ENCODE measurements at regions not wholly inside any gene's neighbourhood (a gene's known extent, or its start where the extent isn't known, plus 50 kb on each side); places are given as distances from the start of the nearest gene placed in this dataset.

DNA sequence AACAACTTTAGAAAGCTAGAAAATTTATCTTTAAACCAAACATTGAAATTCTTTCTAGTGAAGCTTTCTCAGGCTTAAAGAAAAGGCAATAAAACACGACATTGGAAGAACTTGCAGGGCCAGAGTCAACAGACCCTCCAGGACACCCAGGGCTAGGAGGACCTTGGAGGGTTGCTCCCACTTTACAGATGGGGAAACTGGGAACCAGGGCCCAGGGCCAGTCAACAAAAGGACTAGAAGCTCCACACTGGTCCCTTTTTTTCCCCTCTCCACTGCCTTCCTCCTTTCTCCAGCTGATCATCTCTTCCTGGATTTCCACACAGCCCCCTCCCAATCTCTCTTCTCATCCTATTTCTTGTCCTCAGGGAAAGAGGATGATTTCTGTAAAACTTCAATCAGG is 307.7 kb upstream of the CDH5 start:
- H3K4me3 ChIP-seq (ENCODE audit: low read depth, low read length) = no peak overlapping the region
- H3K36me3 ChIP-seq (ENCODE audit: insufficient read depth, low read length) = no peaks in the 10 kb centered on the region
- peaks cover 22% of the 10 kb centered on the region for H3K27me3 ChIP-seq (ENCODE audit: insufficient read depth, low read length)
- no peak overlapping the region for H3K27ac ChIP-seq (ENCODE audit: low read depth, low read length)
- no peaks in the 10 kb centered on the region for H3K4me1 ChIP-seq (ENCODE audit: control insufficient read depth, insufficient read depth, low read length, unreplicated experiment)
- H2AFZ ChIP-seq (ENCODE audit: low read length, unreplicated experiment) = no peak overlapping the region
- H3K79me2 ChIP-seq (ENCODE audit: control insufficient read depth, insufficient read depth, low read length, unreplicated experiment) = no peaks in the 10 kb centered on the region

DNA sequence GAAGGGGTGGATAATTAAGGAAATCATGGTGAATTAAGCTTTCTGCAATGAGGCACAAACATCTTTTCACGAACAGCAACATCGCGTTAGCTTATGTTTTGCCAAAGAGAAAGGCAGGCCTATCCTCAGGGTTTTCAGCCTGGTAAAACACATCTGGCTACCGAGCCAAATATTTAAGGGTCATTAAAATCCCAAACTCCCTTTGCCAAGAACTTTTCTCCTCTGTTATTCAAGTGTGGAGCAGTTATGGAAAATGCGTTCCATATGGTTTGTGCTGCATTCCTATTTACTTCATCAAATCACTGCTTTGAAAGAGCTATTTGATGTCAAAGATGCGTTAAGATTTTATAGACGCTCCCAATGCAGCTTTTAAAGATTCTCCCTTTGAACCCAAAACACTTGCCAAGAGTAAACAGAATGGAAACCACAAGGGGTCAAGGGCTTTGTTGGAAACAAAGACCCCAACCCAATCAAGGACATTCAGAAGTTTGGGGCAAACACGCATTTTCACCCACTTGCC is 308.3 kb upstream of the CDH5 start:
- H3K27ac ChIP-seq (ENCODE audit: low read depth, low read length) = no peak overlapping the region
- H3K27me3 ChIP-seq (ENCODE audit: insufficient read depth, low read length) = peaks cover 20% of the 10 kb centered on the region

DNA sequence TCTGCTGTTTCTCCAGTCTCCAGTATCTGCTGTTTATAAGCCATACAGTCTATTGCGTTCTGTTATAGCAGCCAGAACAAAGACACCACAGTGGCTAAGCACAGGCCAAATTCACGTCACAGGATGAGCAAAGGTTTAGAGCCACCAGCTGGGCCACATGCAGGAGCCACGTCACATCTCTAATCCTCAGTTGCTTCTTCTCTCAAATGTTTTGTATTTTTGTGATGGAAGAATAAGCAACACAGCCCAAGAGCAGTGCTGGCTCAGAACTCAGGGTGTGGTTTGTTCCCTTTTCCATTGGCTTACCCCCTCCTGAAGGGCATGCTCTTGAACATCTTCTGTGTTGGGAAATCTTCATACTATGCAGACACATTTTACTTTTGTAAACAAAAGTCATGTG is 309.4 kb upstream of the CDH5 start:
- Histone ChIP-seq H3K27ac (ENCODE audit: low read depth, low read length) (no peak overlapping the region), H3K4me3 (ENCODE audit: low read depth, low read length) (no peak overlapping the region), H3K4me1 (ENCODE audit: control insufficient read depth, insufficient read depth, low read length, unreplicated experiment) (no peaks in the 10 kb centered on the region), H3K27me3 (ENCODE audit: insufficient read depth, low read length) (peaks cover 11% of the 10 kb centered on the region; the same call in 1 of the 2 replicates), H2AFZ (ENCODE audit: low read length, unreplicated experiment) (no peak overlapping the region), H3K36me3 (ENCODE audit: insufficient read depth, low read length) (no peaks in the 10 kb centered on the region), H3K79me2 (ENCODE audit: control insufficient read depth, insufficient read depth, low read length, unreplicated experiment) (no peaks in the 10 kb centered on the region)

More for the DNA sequence above, 308.3 kb upstream of the CDH5 start:
- no peak overlapping the region for H3K4me3 ChIP-seq (ENCODE audit: low read depth, low read length)
- no peaks in the 10 kb centered on the region for H3K4me1 ChIP-seq (ENCODE audit: control insufficient read depth, insufficient read depth, low read length, unreplicated experiment)
- H3K79me2 ChIP-seq (ENCODE audit: control insufficient read depth, insufficient read depth, low read length, unreplicated experiment) = no peaks in the 10 kb centered on the region
- no peak overlapping the region for H2AFZ ChIP-seq (ENCODE audit: low read length, unreplicated experiment)
- no peaks in the 10 kb centered on the region for H3K36me3 ChIP-seq (ENCODE audit: insufficient read depth, low read length)

DNA sequence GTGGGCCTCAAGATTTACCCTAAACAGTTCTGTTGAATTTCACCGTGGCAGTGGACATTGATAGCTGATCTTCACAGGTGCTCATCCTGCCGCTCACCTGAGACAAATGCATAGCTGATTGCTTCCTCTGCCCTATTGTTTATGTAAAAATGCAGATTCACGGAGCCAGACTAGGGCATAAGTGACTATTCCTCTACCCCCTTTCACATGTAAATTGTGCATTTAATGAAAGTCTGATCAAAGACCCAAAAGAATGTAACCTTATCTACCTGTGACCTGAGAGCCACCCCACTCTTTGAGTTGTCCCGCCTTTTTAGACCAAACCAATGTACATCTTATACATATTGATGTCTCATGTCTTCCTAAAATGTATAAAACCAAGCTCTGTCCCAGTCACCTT is 312.4 kb upstream of the CDH5 start:
- no peak overlapping the region for H2AFZ ChIP-seq (ENCODE audit: low read length, unreplicated experiment)
- H3K4me1 ChIP-seq (ENCODE audit: control insufficient read depth, insufficient read depth, low read length, unreplicated experiment) = no peaks in the 10 kb centered on the region
- peaks cover 13% of the 10 kb centered on the region; the same call in 1 of the 2 replicates for H3K27me3 ChIP-seq (ENCODE audit: insufficient read depth, low read length)
- H3K27ac ChIP-seq (ENCODE audit: low read depth, low read length) = no peak overlapping the region
- H3K36me3 ChIP-seq (ENCODE audit: insufficient read depth, low read length) = no peaks in the 10 kb centered on the region
- H3K79me2 ChIP-seq (ENCODE audit: control insufficient read depth, insufficient read depth, low read length, unreplicated experiment) = no peaks in the 10 kb centered on the region
- no peak overlapping the region for H3K4me3 ChIP-seq (ENCODE audit: low read depth, low read length)

DNA sequence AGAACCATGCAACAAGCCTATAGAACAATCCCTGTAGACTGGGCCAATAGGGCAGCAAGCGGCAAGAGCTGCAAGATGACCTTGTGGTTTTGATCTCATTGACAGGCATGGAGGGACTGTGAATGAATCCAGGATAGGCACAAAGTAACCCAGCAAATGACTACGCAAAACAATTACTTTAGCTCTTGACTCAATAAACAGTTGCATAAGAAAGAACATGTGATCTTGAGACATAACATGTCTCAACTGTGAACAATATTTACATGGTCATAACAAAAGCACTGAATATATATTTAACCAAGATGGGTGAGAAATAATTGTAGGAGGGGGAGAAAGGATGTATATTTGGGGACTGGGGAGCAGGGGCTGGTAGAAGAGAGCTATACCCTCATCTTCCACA is 313.7 kb upstream of the CDH5 start:
- Histone ChIP-seq H3K4me3 (ENCODE audit: low read depth, low read length) (no peak overlapping the region), H3K36me3 (ENCODE audit: insufficient read depth, low read length) (no peaks in the 10 kb centered on the region), H3K27ac (ENCODE audit: low read depth, low read length) (no peak overlapping the region), H3K27me3 (ENCODE audit: insufficient read depth, low read length) (peaks cover 13% of the 10 kb centered on the region; the same call in 1 of the 2 replicates), H3K79me2 (ENCODE audit: control insufficient read depth, insufficient read depth, low read length, unreplicated experiment) (no peaks in the 10 kb centered on the region), H2AFZ (ENCODE audit: low read length, unreplicated experiment) (no peak overlapping the region), H3K4me1 (ENCODE audit: control insufficient read depth, insufficient read depth, low read length, unreplicated experiment) (no peaks in the 10 kb centered on the region)

DNA sequence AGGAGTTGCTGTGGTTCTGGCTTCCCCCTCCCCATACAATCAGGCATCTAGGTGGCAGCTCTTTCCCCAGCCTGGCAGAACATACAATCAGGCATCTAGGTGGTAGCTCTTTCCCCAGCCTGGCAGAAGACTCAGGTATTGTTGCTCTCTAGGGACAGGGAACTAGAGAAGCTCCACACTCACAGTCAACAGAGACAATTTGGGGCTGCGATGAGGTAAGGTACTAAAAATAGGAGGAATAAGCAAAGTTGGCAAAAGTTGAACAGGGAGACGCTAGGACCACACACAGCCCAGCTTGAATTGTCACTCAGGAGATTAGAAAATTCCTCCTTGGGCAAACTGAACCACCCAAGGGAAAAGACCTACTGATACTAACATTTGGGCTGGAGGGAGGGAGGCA is 315.5 kb upstream of the CDH5 start:
- no peaks in the 10 kb centered on the region for H3K4me1 ChIP-seq (ENCODE audit: control insufficient read depth, insufficient read depth, low read length, unreplicated experiment)
- H3K36me3 ChIP-seq (ENCODE audit: insufficient read depth, low read length) = no peaks in the 10 kb centered on the region
- no peak overlapping the region for H3K4me3 ChIP-seq (ENCODE audit: low read depth, low read length)
- H2AFZ ChIP-seq (ENCODE audit: low read length, unreplicated experiment) = no peak overlapping the region
- peaks cover 7% of the 10 kb centered on the region; the same call in 1 of the 2 replicates for H3K27me3 ChIP-seq (ENCODE audit: insufficient read depth, low read length)
- H3K79me2 ChIP-seq (ENCODE audit: control insufficient read depth, insufficient read depth, low read length, unreplicated experiment) = no peaks in the 10 kb centered on the region
- H3K27ac ChIP-seq (ENCODE audit: low read depth, low read length) = no peak overlapping the region

DNA sequence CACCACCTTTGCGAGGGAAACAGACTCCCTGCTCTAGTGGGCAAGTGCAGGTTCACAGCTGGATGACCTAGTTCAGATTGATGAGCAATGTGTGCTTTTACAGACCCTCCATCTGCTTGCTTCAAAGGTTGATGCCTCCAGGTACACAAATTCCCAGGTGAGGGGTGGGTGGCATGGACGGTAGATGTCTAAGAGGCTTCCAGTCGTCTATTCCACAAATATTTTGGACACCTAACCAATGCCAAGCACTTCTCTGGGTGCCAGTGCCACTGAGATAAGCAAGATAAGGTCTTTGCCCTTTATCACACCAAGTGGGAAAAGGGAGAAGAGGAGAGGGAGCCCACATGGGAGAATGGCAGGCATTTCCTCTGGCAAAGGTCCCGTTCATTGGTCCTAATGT is 316.6 kb upstream of the CDH5 start:
- no peak overlapping the region for H2AFZ ChIP-seq (ENCODE audit: low read length, unreplicated experiment)
- H3K36me3 ChIP-seq (ENCODE audit: insufficient read depth, low read length) = no peaks in the 10 kb centered on the region
- no peak overlapping the region for H3K4me3 ChIP-seq (ENCODE audit: low read depth, low read length)
- no peaks in the 10 kb centered on the region for H3K79me2 ChIP-seq (ENCODE audit: control insufficient read depth, insufficient read depth, low read length, unreplicated experiment)
- no peak overlapping the region for H3K27ac ChIP-seq (ENCODE audit: low read depth, low read length)
- H3K4me1 ChIP-seq (ENCODE audit: control insufficient read depth, insufficient read depth, low read length, unreplicated experiment) = peaks cover 7% of the 10 kb centered on the region
- H3K27me3 ChIP-seq (ENCODE audit: insufficient read depth, low read length) = peaks cover 6% of the 10 kb centered on the region; the same call in 1 of the 2 replicates

DNA sequence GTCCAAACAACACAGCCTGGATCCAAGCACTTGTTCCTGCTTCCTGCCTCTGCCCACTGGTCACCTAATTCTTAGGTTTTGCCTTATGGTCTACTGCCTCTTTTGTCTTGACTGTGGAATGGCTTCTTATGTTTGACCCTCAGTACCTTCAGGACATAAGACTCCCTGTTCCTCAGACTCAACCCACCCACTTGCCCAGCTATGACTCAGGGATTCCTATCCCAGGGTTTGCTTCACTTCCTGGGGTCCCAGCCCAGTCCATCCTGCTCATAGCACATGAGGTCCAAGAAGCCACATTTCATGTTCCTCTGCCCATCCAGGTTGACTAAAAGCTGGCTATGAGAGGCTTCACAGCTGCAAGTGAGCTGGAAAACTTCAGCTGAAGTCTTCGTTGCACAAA is 320.9 kb upstream of the CDH5 start:
- Histone ChIP-seq H3K27me3 (ENCODE audit: insufficient read depth, low read length) (peaks cover 3% of the 10 kb centered on the region; the same call in 1 of the 2 replicates), H3K36me3 (ENCODE audit: insufficient read depth, low read length) (no peaks in the 10 kb centered on the region), H3K79me2 (ENCODE audit: control insufficient read depth, insufficient read depth, low read length, unreplicated experiment) (no peaks in the 10 kb centered on the region), H3K4me3 (ENCODE audit: low read depth, low read length) (no peak overlapping the region), H2AFZ (ENCODE audit: low read length, unreplicated experiment) (no peak overlapping the region), H3K4me1 (ENCODE audit: control insufficient read depth, insufficient read depth, low read length, unreplicated experiment) (peaks cover 7% of the 10 kb centered on the region), H3K27ac (ENCODE audit: low read depth, low read length) (no peak overlapping the region)

DNA sequence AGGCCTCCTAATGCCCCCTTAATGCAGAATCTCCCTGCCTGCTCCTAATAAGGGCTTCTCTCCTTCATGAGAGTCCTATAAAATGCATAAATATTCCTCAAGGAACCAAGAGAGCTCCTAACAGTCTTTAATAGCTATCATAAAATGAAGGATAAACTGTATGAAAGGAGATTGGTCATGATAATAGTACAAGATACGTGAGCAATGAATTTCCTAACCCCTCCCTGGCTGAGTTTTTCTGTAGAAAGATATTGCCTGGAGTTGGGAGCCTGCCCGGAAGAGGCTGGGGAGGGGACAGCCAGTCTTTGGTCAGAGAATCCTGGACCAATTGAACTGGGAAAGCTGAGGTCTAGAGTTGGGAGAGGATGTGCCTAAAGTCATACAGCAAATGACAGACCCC is 321.9 kb upstream of the CDH5 start:
- Histone ChIP-seq H3K36me3 (ENCODE audit: insufficient read depth, low read length) (no peaks in the 10 kb centered on the region), H3K4me1 (ENCODE audit: control insufficient read depth, insufficient read depth, low read length, unreplicated experiment) (peaks cover 7% of the 10 kb centered on the region), H3K27ac (ENCODE audit: low read depth, low read length) (no peak overlapping the region), H2AFZ (ENCODE audit: low read length, unreplicated experiment) (no peak overlapping the region), H3K79me2 (ENCODE audit: control insufficient read depth, insufficient read depth, low read length, unreplicated experiment) (no peaks in the 10 kb centered on the region), H3K27me3 (ENCODE audit: insufficient read depth, low read length) (no peaks in the 10 kb centered on the region), H3K4me3 (ENCODE audit: low read depth, low read length) (no peak overlapping the region)

DNA sequence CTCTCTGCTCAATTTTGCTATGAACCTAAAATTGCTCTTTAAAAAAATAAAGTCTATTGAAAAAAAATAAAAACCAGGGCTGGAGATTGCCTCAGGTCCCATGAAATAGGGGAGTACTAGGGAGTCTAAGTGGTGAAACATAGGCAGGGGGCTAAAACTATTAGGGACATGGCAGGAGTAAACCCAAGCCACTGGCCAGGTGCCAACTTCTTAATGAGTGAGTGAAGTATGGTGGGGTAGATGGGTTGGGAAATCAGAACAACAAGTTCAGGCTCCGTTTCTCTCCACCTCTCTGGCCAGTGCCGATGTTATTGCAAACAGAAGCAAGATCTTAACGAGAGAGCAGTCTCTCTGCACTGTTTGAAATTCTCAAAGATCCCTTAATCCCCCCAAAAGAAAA is 322.4 kb upstream of the CDH5 start:
- Histone ChIP-seq H2AFZ (ENCODE audit: low read length, unreplicated experiment) (no peak overlapping the region), H3K4me3 (ENCODE audit: low read depth, low read length) (no peak overlapping the region), H3K27ac (ENCODE audit: low read depth, low read length) (no peak overlapping the region), H3K79me2 (ENCODE audit: control insufficient read depth, insufficient read depth, low read length, unreplicated experiment) (no peaks in the 10 kb centered on the region), H3K36me3 (ENCODE audit: insufficient read depth, low read length) (no peaks in the 10 kb centered on the region), H3K4me1 (ENCODE audit: control insufficient read depth, insufficient read depth, low read length, unreplicated experiment) (peaks cover 7% of the 10 kb centered on the region), H3K27me3 (ENCODE audit: insufficient read depth, low read length) (no peaks in the 10 kb centered on the region)

DNA sequence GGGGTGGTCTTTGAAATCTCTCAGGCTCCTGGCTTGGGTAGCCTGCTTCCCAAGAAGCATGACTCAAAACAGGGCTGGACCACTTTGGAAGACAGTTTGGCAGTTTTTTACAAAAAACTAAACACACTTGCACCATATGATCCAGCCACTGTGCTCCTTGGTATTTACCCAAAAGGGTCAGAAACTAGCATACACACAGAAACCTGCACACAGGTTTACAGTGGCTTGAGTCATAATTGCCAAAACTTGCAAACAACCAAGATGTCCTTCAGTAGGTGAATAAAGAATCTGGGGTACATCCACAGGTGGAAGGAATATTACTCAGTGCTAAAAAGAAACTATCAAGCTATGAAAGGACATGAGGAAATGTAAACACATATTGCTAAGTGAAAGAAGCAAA is 323.2 kb upstream of the CDH5 start:
- no peaks in the 10 kb centered on the region for H3K79me2 ChIP-seq (ENCODE audit: control insufficient read depth, insufficient read depth, low read length, unreplicated experiment)
- H3K4me3 ChIP-seq (ENCODE audit: low read depth, low read length) = no peak overlapping the region
- H3K4me1 ChIP-seq (ENCODE audit: control insufficient read depth, insufficient read depth, low read length, unreplicated experiment) = peaks cover 7% of the 10 kb centered on the region
- H3K27ac ChIP-seq (ENCODE audit: low read depth, low read length) = no peak overlapping the region
- H2AFZ ChIP-seq (ENCODE audit: low read length, unreplicated experiment) = no peak overlapping the region
- H3K36me3 ChIP-seq (ENCODE audit: insufficient read depth, low read length) = no peaks in the 10 kb centered on the region
- no peaks in the 10 kb centered on the region for H3K27me3 ChIP-seq (ENCODE audit: insufficient read depth, low read length)
